Liver (tissue), 3 donors: ENCODE measurements at regions not wholly inside any gene's neighbourhood (a gene's known extent, or its start where the extent isn't known, plus 50 kb on each side); places are given as distances from the start of the nearest gene placed in this dataset.

Experiments
- GABPA ChIP-seq, 2 donors: IDR thresholded peaks in 1 of 2; conservative IDR thresholded peaks in 1 of 2; 2 replicates each; pipeline ENCODE4 v1.6.1; 2016; ENCODE audit warnings: antibody characterized with exemption in 2 of 2, mild to moderate bottlenecking in 1 of 2, moderate library complexity in 1 of 2
- JUND ChIP-seq, 2 donors: IDR thresholded peaks; 2 replicates each; pipeline ENCODE4 v1.6.1; 2016; ENCODE audit warnings: antibody characterized with exemption in 2 of 2
- RAD21 ChIP-seq, 2 donors: IDR thresholded peaks; 2 replicates each; pipeline ENCODE4 v1.6.1; 2016; ENCODE audit warnings: antibody characterized with exemption in 2 of 2, mild to moderate bottlenecking in 2 of 2
- TF ChIP-seq, protein P1 (sequence below): IDR thresholded peaks from 2 replicates; pipeline ENCODE4 v1.6.1; 2016; ENCODE audit warnings: antibody characterized with exemption, mild to moderate bottlenecking
- TF ChIP-seq, protein P2 (sequence below): IDR thresholded peaks from 2 replicates; pipeline ENCODE4 v1.6.1; 2016; ENCODE audit warnings: antibody characterized with exemption
- TF ChIP-seq, protein P3 (sequence below): fragments of 150-350 bp; IDR thresholded peaks from 2 replicates; pipeline ENCODE4 v1.5.1; 2017; ENCODE audit warnings: improper control_type of control experiment, low read depth, low read length; ENCODE audit not compliant: missing input control
- TF ChIP-seq, protein P4 (sequence below): IDR thresholded peaks from 2 replicates; pipeline ENCODE4 v1.6.1; 2016; ENCODE audit warnings: antibody characterized with exemption
- donor health status: healthy.
- donor health status: healthy.

DNA sequence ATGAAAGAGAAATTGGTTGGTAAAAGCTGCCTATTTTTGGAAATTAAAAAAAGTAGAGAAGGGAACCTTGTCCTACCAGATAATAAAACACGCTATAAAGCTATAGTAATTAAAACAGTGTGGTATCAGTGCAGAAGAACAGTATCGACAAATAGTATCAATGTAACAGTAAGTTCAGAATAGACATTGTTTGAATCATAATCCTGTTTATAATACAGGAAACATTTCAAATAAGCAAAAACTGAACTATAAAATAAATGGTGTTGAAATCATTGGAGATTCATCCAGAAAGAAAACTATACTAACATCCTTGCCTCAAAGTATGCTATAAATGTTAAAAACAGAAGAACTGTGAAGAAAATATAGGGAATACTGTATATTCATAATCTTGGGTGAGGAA lies 54.2 kb upstream of the NAP1L1 start:
- TF ChIP-seq, protein P1, sequence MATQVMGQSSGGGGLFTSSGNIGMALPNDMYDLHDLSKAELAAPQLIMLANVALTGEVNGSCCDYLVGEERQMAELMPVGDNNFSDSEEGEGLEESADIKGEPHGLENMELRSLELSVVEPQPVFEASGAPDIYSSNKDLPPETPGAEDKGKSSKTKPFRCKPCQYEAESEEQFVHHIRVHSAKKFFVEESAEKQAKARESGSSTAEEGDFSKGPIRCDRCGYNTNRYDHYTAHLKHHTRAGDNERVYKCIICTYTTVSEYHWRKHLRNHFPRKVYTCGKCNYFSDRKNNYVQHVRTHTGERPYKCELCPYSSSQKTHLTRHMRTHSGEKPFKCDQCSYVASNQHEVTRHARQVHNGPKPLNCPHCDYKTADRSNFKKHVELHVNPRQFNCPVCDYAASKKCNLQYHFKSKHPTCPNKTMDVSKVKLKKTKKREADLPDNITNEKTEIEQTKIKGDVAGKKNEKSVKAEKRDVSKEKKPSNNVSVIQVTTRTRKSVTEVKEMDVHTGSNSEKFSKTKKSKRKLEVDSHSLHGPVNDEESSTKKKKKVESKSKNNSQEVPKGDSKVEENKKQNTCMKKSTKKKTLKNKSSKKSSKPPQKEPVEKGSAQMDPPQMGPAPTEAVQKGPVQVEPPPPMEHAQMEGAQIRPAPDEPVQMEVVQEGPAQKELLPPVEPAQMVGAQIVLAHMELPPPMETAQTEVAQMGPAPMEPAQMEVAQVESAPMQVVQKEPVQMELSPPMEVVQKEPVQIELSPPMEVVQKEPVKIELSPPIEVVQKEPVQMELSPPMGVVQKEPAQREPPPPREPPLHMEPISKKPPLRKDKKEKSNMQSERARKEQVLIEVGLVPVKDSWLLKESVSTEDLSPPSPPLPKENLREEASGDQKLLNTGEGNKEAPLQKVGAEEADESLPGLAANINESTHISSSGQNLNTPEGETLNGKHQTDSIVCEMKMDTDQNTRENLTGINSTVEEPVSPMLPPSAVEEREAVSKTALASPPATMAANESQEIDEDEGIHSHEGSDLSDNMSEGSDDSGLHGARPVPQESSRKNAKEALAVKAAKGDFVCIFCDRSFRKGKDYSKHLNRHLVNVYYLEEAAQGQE = no peak
- TF ChIP-seq RAD21 (IDR thresholded peaks at IDR 0.05) (no peak), JUND (IDR thresholded peaks at IDR 0.05) (no peak), GABPA (IDR thresholded peaks at IDR 0.05 in 1 of 2, conservative IDR thresholded peaks at IDR 0.05 in 1 of 2) (no peak)
- TF ChIP-seq, protein P2, sequence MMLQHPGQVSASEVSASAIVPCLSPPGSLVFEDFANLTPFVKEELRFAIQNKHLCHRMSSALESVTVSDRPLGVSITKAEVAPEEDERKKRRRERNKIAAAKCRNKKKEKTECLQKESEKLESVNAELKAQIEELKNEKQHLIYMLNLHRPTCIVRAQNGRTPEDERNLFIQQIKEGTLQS = no peak
- TF ChIP-seq, protein P3, sequence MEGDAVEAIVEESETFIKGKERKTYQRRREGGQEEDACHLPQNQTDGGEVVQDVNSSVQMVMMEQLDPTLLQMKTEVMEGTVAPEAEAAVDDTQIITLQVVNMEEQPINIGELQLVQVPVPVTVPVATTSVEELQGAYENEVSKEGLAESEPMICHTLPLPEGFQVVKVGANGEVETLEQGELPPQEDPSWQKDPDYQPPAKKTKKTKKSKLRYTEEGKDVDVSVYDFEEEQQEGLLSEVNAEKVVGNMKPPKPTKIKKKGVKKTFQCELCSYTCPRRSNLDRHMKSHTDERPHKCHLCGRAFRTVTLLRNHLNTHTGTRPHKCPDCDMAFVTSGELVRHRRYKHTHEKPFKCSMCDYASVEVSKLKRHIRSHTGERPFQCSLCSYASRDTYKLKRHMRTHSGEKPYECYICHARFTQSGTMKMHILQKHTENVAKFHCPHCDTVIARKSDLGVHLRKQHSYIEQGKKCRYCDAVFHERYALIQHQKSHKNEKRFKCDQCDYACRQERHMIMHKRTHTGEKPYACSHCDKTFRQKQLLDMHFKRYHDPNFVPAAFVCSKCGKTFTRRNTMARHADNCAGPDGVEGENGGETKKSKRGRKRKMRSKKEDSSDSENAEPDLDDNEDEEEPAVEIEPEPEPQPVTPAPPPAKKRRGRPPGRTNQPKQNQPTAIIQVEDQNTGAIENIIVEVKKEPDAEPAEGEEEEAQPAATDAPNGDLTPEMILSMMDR = no peak
- TF ChIP-seq, protein P4, sequence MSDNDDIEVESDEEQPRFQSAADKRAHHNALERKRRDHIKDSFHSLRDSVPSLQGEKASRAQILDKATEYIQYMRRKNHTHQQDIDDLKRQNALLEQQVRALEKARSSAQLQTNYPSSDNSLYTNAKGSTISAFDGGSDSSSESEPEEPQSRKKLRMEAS = no peak
